NCI-H345 treated with DMSO at 0.1 percent for 48 hours (cell line): ENCODE measurements at regions not wholly inside any gene's neighbourhood (a gene's known extent, or its start where the extent isn't known, plus 50 kb on each side); places are given as distances from the start of the nearest gene placed in this dataset.
"Not testable (repeated sequence)": the region's sequence is repeated elsewhere in the genome, so short reads cannot be mapped to it uniquely, and the experiment has no call there.

Experiments used
- DNase-seq: peaks from one replicate; lab custom pipeline; 2025; ENCODE audit not compliant: unreplicated experiment; lab: John Stamatoyannopoulos, UW

GRCh38 chr5:125630237-125630636 lies 793.0 kb upstream of the GRAMD2B start:
- no peak for DNase-seq

DNA sequence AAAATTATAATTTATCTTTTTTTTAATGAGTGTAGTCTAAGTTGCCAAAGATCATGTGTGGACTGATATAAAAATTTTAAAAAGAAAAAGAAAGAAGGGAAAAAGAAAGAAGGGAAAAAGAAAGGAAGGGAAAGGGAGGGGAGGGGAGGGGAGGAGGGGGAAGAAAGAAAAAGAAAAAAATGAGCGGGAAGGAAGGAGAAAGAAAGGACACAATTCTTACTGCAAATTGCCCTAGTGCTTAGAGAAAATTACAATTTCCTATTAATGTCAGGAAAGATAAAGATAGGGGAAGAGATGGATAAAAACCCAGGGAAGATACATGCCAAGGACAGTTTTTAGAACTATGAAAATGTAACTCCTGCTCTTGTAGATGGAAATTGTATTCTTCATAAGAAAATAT lies 789.7 kb upstream of the GRAMD2B start:
- no peak for DNase-seq

GRCh38 chr5:125634216-125634835 lies 788.9 kb upstream of the GRAMD2B start:
- no peak for DNase-seq

GRCh38 chr5:125639858-125640257 lies 783.4 kb upstream of the GRAMD2B start:
- no peak for DNase-seq

GRCh38 chr5:125652761-125653160 lies 770.4 kb upstream of the GRAMD2B start:
- DNase-seq: no peak

- no peak for DNase-seq
These were observed 768.8 kb upstream of the GRAMD2B start for GRCh38 chr5:125654392-125654791.

GRCh38 chr5:125655156-125655555 lies 768.1 kb upstream of the GRAMD2B start:
- DNase-seq: peak; percentile 4

DNA sequence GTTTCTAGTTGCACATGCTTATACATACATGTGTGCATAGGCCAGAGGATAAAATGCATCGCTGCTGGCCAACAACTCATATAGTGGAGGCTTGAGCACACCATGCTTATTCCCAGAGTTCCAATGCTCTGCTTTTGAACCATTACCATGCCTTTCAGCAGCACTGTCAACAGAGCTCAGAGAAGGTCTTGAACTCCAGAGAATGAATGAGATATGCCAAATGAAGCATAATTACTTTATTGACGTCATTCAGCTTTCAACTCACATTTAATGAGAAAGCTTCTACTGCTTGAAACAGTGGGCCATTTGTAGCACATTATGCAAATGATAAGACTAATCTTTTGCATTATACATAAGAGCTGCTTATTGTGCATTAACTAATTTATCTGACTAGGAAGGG lies 765.3 kb upstream of the GRAMD2B start:
- no peak for DNase-seq

GRCh38 chr5:125659316-125660023 lies 763.7 kb upstream of the GRAMD2B start:
- no peak for DNase-seq

DNA sequence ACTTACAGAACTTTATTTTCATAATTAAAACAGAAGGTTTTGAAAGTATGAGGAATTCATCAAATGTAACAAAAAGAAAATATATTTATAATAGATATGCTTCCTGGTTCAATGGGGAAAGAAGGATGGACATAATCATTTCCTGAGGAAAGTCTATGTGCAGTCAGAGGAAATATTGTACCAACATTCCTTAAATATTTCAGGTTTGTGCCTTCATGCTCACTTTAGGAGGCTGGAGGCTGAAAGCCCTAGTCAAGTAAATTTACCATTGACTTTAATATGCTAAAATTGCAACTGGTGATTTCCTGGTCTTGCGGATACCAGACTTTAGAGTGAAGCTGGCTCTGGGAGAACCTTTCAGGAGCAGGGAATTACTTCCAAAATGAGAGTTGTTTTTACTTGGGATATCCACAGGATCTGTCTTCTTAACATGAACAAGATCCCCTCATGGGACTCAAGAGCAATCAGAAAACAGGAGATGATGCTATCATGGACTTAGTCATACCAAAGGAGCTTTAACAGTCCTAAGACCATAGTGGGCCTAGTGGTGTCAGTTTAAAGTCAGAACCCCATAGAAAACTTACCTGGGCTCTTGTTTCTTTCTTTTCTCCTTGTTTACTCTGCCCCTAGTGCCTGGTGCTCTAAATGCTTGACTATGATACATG lies 762.8 kb upstream of the GRAMD2B start:
- DNase-seq: no peak

DNA sequence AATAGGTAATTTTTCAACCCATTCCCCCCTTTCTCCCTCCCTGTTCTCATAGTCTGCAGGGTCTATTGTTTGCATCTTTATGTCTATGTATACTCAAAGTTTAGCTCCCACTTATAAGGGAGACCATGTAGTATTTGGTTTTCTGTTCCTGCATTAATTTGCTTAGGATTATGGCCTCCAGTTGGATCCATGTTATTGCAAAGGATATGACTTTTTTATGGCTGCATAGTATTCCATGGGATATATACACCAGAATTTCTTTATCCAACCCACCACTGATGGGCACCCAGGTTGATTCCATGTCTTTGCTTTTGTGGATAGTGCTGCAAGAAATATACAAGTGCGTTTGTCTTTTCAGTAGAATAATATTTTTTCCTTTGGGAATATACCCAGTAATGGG lies 761.6 kb upstream of the GRAMD2B start:
- no peak for DNase-seq

DNA sequence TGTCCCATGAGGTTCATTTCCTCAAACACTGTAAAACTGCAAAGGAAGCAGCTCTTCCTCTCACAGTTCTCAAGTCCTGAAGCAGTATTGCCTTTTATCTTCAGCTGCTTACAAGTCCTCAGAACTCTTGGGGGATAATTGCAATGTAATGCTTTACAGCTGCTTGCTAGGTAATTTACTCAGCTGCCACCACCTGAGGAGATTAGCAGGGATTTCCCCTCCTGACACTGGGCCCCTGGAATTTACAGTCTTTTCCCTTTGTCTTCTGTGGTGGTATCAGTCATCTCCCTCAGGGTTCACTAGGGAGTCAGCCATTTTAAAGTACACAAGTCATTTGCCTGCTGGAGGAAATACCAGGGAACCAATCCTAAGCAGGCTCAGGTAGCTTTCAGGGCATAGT lies 754.3 kb upstream of the GRAMD2B start:
- DNase-seq: peak; percentile 6

GRCh38 chr5:125673359-125673950 lies 749.8 kb upstream of the GRAMD2B start:
- no peak for DNase-seq

DNA sequence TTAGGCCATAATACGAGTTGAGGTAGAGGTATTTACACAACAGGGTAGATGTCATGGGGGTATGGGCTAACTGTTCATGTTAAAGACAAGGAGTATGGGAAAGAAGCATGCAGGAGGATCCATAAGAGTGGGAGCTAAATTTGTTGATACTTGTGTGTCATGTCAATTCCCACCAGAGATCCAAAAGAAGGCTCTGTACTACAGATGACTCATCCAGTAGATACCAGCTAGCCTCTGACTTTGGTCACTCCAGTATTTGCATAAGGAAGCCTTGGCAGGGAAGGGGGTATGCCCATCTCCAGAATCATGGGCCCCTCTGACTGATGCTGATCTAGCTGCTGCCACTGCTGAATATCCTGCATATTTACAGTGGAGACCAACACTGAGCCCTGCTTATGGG lies 743.7 kb upstream of the GRAMD2B start:
- DNase-seq: no peak

DNA sequence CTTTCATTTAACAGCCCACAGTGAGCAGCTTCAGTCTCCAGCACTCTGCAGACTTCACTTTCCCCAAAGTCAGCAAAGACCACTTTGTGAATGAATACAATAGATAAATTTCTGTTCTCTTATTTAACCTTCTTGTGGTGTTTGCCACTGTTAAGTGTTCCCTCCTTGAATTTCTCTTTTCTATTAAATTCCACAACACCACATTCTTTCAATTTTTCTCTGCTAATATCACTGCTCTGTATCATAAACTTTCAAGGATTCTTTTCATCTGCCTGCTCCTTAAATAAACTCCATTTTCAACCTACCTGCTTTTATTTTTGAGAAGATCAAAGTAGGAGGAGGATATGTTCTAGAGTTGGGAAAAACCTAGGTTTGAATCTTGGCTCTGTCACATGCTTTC lies 739.5 kb upstream of the GRAMD2B start:
- no peak for DNase-seq

DNA sequence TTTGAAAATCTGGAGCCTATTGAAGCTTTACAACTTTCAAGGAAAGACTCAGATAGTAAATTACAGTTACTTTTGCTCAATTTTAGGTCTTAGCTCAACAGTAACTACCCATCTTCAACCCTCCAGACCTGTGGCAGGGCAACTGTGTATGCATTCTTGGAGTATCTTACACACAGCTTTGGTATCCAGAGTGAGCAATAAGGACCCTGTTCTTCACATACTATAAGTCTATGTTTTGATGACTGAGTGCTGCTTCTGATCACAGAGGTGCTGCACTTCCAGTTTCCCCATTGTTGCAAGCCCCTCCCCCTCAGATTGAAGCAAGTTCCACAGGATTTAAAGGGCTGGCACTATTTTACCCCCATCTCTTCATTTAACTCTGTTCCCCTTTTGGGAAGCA lies 737.4 kb upstream of the GRAMD2B start:
- no peak for DNase-seq

DNA sequence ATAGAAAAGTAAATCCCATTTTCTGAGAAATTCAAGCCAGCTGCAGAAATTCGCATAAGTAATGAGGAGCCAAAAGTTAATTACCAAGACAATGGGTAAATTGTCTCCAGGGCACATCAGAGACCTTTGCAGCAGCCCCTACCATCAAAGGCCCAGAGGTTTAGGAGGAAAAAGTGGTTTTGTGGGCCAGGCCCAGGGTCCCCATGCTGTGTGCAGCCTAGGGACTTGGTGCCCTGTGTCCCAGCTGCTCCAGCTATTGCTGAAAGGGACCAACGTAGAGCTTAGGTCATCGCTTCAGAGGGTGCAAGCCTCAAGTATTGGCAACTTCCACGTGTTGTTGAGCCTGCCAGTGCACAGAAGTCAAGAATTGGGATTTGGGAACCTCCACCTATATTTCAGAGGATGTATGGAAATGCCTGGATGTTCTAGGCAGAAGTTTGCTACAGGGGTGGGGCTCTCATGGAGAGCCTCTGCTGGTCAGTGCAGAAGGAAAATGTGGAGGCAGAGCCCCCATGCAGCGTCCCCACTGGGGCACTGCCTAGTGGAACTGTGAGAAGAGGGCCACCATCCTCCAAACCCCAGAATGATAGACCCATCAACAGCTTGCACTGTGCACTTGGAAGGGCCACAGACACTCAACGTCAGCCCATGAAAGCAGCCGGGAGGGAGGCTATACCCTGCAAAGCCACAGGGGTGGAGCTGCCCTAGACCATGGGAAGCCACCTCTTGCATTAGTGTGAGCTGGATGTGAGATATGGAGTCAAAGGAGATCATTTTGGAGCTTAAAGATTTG lies 731.3 kb upstream of the GRAMD2B start:
- not testable (repeated sequence) for DNase-seq

DNA sequence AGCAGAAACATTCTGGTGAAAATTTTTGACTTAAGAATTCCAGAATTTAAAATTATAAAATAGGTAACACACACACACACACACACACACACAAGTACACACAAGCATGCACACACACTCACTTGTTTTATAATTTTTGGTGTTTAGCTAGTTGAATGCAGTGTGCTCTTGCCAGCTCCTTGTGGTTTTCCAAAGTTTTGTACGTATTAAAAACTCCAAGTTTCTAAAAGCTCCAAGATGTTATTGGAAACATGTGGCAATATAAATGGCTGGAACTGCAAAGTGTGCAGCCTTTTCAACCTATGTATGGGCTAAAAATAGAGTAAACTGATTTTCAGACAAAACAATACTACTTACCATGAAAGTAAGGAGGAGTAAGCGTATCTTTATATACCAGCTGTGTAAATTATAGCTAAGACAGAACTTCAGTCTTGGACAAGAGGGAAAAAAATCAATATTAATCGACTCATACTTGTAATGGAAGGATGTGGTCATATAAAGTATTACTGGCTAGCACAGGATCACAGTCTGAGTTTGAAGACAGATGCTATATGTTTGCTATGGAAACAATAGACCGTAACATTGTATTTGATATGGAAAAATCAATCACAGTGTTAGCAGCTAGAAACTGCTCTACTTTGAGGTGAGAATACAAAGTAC lies 727.1 kb upstream of the GRAMD2B start:
- DNase-seq: no peak

DNA sequence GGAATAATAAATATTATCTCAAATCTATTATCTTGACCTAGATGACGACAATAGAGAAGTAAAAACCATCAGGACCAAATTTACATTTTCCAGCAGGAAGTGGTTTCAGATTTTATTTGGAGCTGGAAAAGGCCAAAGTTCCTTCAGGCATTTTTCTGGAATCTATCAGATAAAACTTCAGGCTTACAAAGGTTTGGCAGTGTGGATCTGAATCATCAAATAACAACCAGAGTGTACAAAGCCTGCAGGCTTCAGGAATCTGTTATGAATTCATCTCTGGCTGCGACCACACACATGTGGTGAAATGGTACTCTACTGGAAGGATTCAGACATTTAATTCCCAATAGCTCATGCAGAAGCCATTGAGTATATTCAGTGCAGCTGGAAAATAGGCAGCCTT lies 726.4 kb upstream of the GRAMD2B start:
- no peak for DNase-seq

DNA sequence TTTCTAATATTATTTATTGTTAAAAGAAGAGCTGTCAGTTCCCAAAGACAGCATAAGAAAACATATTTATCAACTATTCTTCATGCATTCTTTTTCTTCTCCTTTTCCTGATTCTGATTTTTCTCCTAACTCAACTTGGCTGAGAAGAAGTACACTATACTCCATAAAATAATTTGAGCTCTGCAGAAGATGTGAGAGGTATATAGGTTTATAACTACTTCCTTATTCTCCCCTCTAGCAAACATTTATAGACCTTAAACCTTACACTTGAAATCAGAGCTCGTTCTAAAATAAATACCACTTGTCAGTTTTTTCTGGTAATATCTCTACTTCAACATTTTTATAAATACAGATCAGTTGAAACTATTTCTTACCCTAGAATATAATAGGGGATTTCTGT lies 724.8 kb upstream of the GRAMD2B start:
- no peak for DNase-seq

GRCh38 chr5:125699860-125700259 lies 723.3 kb upstream of the GRAMD2B start:
- DNase-seq: no peak
